ENCODE measurements at regions not wholly inside any gene's neighbourhood (a gene's known extent, or its start where the extent isn't known, plus 50 kb on each side); places are given as distances from the start of the nearest gene placed in this dataset.
"Not testable (repeated sequence)": the region's sequence is repeated elsewhere in the genome, so short reads cannot be mapped to it uniquely, and the experiment has no call there.

GRCh38 chr15:57767481-57767880, 61.0 kb downstream of the POLR2M start:
- no peak for DNase-seq

GRCh38 chr15:57769266-57769665, 62.8 kb downstream of the POLR2M start:
- DNase-seq: no peak

- no peak for DNase-seq
Measured at GRCh38 chr15:57770495-57770894, 64.0 kb downstream of the POLR2M start.

- no peak for DNase-seq
Measured at GRCh38 chr15:57772223-57772957, 65.9 kb downstream of the POLR2M start.

GRCh38 chr15:57773051-57773450, 66.5 kb downstream of the POLR2M start:
- DNase-seq: no peak

GRCh38 chr15:57777003-57777402, 70.5 kb downstream of the POLR2M start:
- no peak for DNase-seq

- DNase-seq: no peak
Measured at GRCh38 chr15:57780471-57780870, 74.0 kb downstream of the POLR2M start.

- no peak for DNase-seq
Measured at GRCh38 chr15:57782731-57783130, 76.2 kb downstream of the POLR2M start.

- no peak for DNase-seq
Measured at GRCh38 chr15:57784081-57784511, 77.6 kb downstream of the POLR2M start.

- DNase-seq: no peak
Measured at GRCh38 chr15:57785039-57785438, 78.5 kb downstream of the POLR2M start.

- no peak for DNase-seq
Measured at GRCh38 chr15:57785959-57786358, 79.4 kb downstream of the POLR2M start.

- DNase-seq: no peak
Measured at GRCh38 chr15:57789225-57789624, 82.7 kb downstream of the POLR2M start.

- DNase-seq: no peak
Measured at GRCh38 chr15:57792724-57793449, 86.4 kb downstream of the POLR2M start.

GRCh38 chr15:57795261-57795660, 88.7 kb downstream of the POLR2M start:
- no peak for DNase-seq

- DNase-seq: no peak
Measured at GRCh38 chr15:57796146-57796545, 89.6 kb downstream of the POLR2M start.

- DNase-seq: no peak
Measured at GRCh38 chr15:57797110-57797509, 90.6 kb downstream of the POLR2M start.

- no peak for DNase-seq
Measured at GRCh38 chr15:57797568-57798267, 91.2 kb downstream of the POLR2M start.

- DNase-seq: no peak
Measured at GRCh38 chr15:57806003-57806402, 99.5 kb downstream of the POLR2M start.

- not testable (repeated sequence) for DNase-seq
Measured at GRCh38 chr15:57809285-57809684, 102.8 kb downstream of the POLR2M start.

- DNase-seq: no peak
Measured at GRCh38 chr15:57816599-57816998, 110.1 kb downstream of the POLR2M start.

GRCh38 chr15:57819646-57820045, 113.1 kb downstream of the POLR2M start:
- DNase-seq: no peak

GRCh38 chr15:57820119-57820518, 113.6 kb downstream of the POLR2M start:
- DNase-seq: no peak

GRCh38 chr15:57821826-57822225, 115.3 kb downstream of the POLR2M start:
- no peak for DNase-seq

All from NCI-H1092 (cell line).